Adrenal gland (tissue), 5 donors: ENCODE measurements at regions not wholly inside any gene's neighbourhood (a gene's known extent, or its start where the extent isn't known, plus 50 kb on each side); places are given as distances from the start of the nearest gene placed in this dataset.

ENCODE experiments used
- CTCF ChIP-seq, 6 experiments: fragments of 450-650 bp in 4 of 6; fragments of 200-600 bp in 2 of 6; sonication (generic) in 1 of 6; IDR thresholded peaks; 1 replicate in 5 of 6; 2 replicates in 1 of 6; pipeline versions ENCODE4 v1.5.1 to v1.8.0; 2016 to 2021; ENCODE audit warnings: antibody characterized with exemption in 6 of 6, mild to moderate bottlenecking in 2 of 6, moderate library complexity in 1 of 6
- POLR2A ChIP-seq, 2 donors: fragments of 450-650 bp; IDR thresholded peaks; one replicate each; pipeline ENCODE4 v1.6.1; 2017; ENCODE audit warnings: antibody characterized with exemption in 2 of 2, mild to moderate bottlenecking in 2 of 2, moderate library complexity in 1 of 2
- donor health status: DM: no; HTN: no; CAD: no.

- no peak for TF ChIP-seq CTCF (IDR thresholded peaks at IDR 0.05)
- no peak for TF ChIP-seq POLR2A (IDR thresholded peaks at IDR 0.05)
Measured at GRCh38 chr6:144601221-144601620, 316.1 kb downstream of the UTRN start.
